ENCODE measurements at regions not wholly inside any gene's neighbourhood (a gene's known extent, or its start where the extent isn't known, plus 50 kb on each side); places are given as distances from the start of the nearest gene placed in this dataset.
"Not testable (repeated sequence)": the region's sequence is repeated elsewhere in the genome, so short reads cannot be mapped to it uniquely, and the experiment has no call there.

DNA sequence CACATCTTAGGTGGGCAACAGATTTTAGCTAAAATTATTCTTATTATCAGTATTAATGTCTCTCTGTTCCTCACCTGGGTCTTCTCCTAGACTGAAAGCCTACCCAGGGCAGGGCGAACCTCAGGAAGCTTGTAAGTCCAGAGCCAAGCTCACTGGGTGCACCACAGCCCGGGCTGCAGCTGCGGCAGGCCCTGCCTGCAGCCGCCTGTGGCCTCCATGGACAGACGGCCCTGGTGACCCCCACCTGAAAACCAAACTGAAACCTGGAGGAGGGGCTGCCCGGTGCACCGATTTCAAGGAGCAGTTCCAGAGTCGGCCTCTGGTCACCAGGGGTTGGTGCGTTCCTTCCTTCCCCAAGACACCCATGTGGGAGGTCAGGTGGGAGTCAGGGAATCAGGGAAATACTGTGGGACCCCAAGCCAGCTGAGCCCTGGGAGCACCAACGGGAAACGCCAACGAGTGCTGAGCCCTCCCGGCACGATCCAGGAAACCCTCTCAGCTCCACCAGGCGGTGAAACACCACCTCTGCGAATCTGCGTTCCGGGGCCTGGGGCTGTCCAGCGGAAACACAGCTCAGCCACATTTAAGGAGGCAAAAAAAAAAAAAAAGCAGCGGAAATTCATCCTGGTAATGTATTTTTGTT is 68.6 kb upstream of the PPP1R26 start:
- H3K9ac ChIP-seq (ENCODE audit: insufficient read depth in 1 of 2, low read depth in 2 of 2, low read length in 2 of 2), result no peak overlapping the region
- no TSS peak for BruUV-seq (replicated peaks)
- peaks cover 3% of the 10 kb centered on the region for H3K9me1 ChIP-seq (ENCODE audit: control insufficient read depth, insufficient read depth, low read length)
- H3K4me1 ChIP-seq (replicated peaks in 1 of 2; ENCODE audit: control insufficient read depth in 2 of 2, insufficient read depth in 2 of 2, low read length in 2 of 2), result peaks cover 4 to 26% of the 10 kb centered on the region in 2 experiments; a peak in 1 of 5 replicates
- no peak overlapping the region for H3K4me3 ChIP-seq
- 0 out of 2 replicates have a peak, but pooled peaks cover 5% of the 10 kb centered on the region for H4K20me1 ChIP-seq (replicated peaks; ENCODE audit: control insufficient read depth, insufficient read depth, low read length)
- DNase-seq (ENCODE audit: extremely low read depth in 1 of 4, low spot score in 3 of 4) (no peak), FAIRE-seq (no peak), ATAC-seq (no peak)
- no peaks in the 10 kb centered on the region for H3K9me3 ChIP-seq (replicated peaks; ENCODE audit: control insufficient read depth, insufficient read depth, low read depth, low read length)
- H3K27me3 ChIP-seq (ENCODE audit: control insufficient read depth in 2 of 2, insufficient read depth in 2 of 2, low read length in 2 of 2), result peaks cover 3 to 34% of the 10 kb centered on the region in 2 experiments; a peak in 4 of 5 replicates
- no peaks in the 10 kb centered on the region for H3K79me2 ChIP-seq (ENCODE audit: control insufficient read depth, insufficient read depth, low read length)
- TF ChIP-seq MLX (CRISPR knock-in tag; conservative IDR thresholded peaks at IDR 0.05) (no peak), CTCF (IDR thresholded peaks at IDR 0.05 in 2 of 3, conservative IDR thresholded peaks at IDR 0.05 in 1 of 3; ENCODE audit: insufficient read depth in 2 of 3, low read depth in 1 of 3, low read length in 3 of 3) (0 out of 6 replicates have a peak, but pooled peaks of 1 of the 3 experiments have one; percentile 18), RFX5 (IDR thresholded peaks at IDR 0.05; ENCODE audit: low read depth, low read length) (no peak)
- no peaks in the 10 kb centered on the region for H3K36me3 ChIP-seq (ENCODE audit: control insufficient read depth, insufficient read depth, low read length)
- H3K27ac ChIP-seq (ENCODE audit: extremely low read depth, low read depth, low read length), result no peak overlapping the region
- in situ Hi-C loops (cut with MboI) (loop anchor here (5.0 kb wide), 1 partner anchor 324 kb away; the partner anchor contains the start of gene OLFM1), intact Hi-C loops (cut with micrococcal nuclease) (loop anchor here (10.0 kb wide), 1 partner anchor 716 kb away; no protein-coding TSS in a partner anchor)
- CTCF ChIA-PET (ENCODE audit: low intra/inter-chr PET ratio), result interaction anchor here (0.7 to 3.0 kb wide), 2 partner anchors 109 to 324 kb away, joined by 4 to 33 read pairs; partner anchors contain the start of gene OLFM1
- H3K4me2 ChIP-seq (ENCODE audit: insufficient read depth, low read length), result no peak overlapping the region
- 30% methylated on average over 20 of the region's 20 CpGs for WGBS (ENCODE audit: insufficient coverage, low coverage, missing lambda C conversion rate)
- POLR2A ChIA-PET, result interaction anchor here (0.7 kb wide), 1 partner anchor 31 kb away, joined by 3 read pairs; no protein-coding TSS in a partner anchor
- no peak overlapping the region for H2AFZ ChIP-seq (ENCODE audit: low read depth, low read length)

DNA sequence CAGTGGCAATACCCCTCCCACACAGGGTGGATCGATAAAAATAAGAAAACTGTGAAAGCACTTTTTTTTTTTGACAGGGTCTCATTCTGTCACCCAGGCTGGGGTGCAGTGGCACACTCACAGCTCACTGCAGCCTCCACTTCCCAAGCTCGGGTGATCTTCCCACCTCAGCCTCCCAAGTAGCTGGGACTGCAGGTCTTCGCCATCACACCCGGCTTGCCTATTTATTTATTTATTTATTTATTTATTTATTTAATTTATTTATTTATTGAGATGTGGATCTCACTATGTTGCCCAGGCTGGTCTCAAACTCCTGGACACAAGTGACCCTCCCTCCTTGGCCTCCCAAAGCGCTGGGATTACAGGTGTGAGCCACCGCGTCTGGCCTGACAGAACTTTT is 68.0 kb upstream of the PPP1R26 start:
- ATAC-seq; BruUV-seq (replicated peaks); FAIRE-seq; H3K79me2 ChIP-seq (ENCODE audit: control insufficient read depth, insufficient read depth, low read length); H2AFZ ChIP-seq (ENCODE audit: low read depth, low read length); H3K4me2 ChIP-seq (ENCODE audit: insufficient read depth, low read length); H3K9me3 ChIP-seq (replicated peaks; ENCODE audit: control insufficient read depth, insufficient read depth, low read depth, low read length); DNase-seq (ENCODE audit: extremely low read depth in 1 of 4, low spot score in 3 of 4); H3K9ac ChIP-seq (ENCODE audit: insufficient read depth in 1 of 2, low read depth in 2 of 2, low read length in 2 of 2); H3K4me3 ChIP-seq; H3K36me3 ChIP-seq (ENCODE audit: control insufficient read depth, insufficient read depth, low read length); H4K20me1 ChIP-seq (replicated peaks; ENCODE audit: control insufficient read depth, insufficient read depth, low read length); H3K27ac ChIP-seq (ENCODE audit: extremely low read depth, low read depth, low read length); POLR2A ChIA-PET; H3K9me1 ChIP-seq (ENCODE audit: control insufficient read depth, insufficient read depth, low read length): not testable (repeated sequence)
- CTCF ChIA-PET (ENCODE audit: low intra/inter-chr PET ratio), result interaction anchor here (0.8 to 3.0 kb wide), 2 partner anchors 325 to 593 kb away, joined by 4 to 33 read pairs; partner anchors contain the start of gene OLFM1
- intact Hi-C loops (cut with micrococcal nuclease) (loop anchor here (2.0 to 10.0 kb wide), 2 partner anchors 325 to 717 kb away; partner anchors contain the start of gene OLFM1), in situ Hi-C loops (cut with MboI) (loop anchor here (5.0 kb wide), 1 partner anchor 324 kb away; the partner anchor contains the start of gene OLFM1)
- Histone ChIP-seq H3K27me3 (ENCODE audit: control insufficient read depth in 2 of 2, insufficient read depth in 2 of 2, low read length in 2 of 2) (peaks cover 2 to 29% of the 10 kb centered on the region in 2 experiments; a peak in 4 of 5 replicates), H3K4me1 (replicated peaks in 1 of 2; ENCODE audit: control insufficient read depth in 2 of 2, insufficient read depth in 2 of 2, low read length in 2 of 2) (peaks cover 4 to 26% of the 10 kb centered on the region in 2 experiments; a peak in 2 of 5 replicates)
- WGBS (ENCODE audit: insufficient coverage, low coverage, missing lambda C conversion rate), result 55% methylated on average over 4 of the region's 7 CpGs

All from K562 (cell line).